ENCODE measurements at regions not wholly inside any gene's neighbourhood (a gene's known extent, or its start where the extent isn't known, plus 50 kb on each side); places are given as distances from the start of the nearest gene placed in this dataset.

DNA sequence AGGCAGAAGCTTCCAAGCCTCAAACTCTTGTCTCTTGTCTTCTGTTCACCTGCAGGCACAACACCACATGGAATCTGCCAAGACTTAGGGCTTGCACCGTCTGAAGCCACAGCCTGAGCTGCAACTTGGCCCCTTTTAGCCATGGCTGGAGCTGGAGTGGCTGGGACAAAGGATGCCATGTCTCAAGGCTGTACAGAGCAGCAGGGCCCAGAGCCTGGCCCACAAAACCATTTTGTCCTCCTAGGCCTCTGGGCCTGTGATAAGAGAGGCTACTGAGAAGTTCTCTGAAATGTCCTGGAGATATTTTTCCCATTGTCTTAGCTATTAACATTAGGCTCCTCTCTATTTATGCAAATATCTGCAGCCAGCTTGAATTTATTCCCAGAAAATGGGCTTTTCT is 330.8 kb downstream of the DTWD2 start:
- dilution Hi-C loops (cut with MboI; ENCODE audit: extremely low pct_ligation_motif_present, low sequenced_read_pairs), result no loop called here
- no peak for DNase-seq (ENCODE audit: low read depth, low spot score)
- Histone ChIP-seq H3K36me3 (ENCODE audit: control insufficient read depth in 2 of 2, extremely low read depth in 1 of 2, insufficient read depth in 2 of 2, low read length in 2 of 2) (no peaks in the 10 kb centered on the region), H3K9ac (ENCODE audit: control insufficient read depth, extremely low read depth, insufficient read depth, low read length) (no peak overlapping the region), H3K4me2 (ENCODE audit: control insufficient read depth, extremely low read depth, insufficient read depth, low read depth, low read length) (no peak overlapping the region), H3K4me1 (ENCODE audit: control insufficient read depth, extremely low read depth, insufficient read depth, low read length) (no peaks in the 10 kb centered on the region), H3K27me3 (ENCODE audit: control insufficient read depth, extremely low read depth, insufficient read depth, low read length) (no peaks in the 10 kb centered on the region), H3K4me3 (ENCODE audit: control insufficient read depth in 2 of 3, extremely low read depth in 1 of 3, insufficient read depth in 2 of 3, low read depth in 1 of 3, low read length in 3 of 3) (no peak overlapping the region), H3K27ac (ENCODE audit: control insufficient read depth, insufficient read depth, low read length) (no peak overlapping the region), H2AFZ (ENCODE audit: control insufficient read depth, low read length) (no peak overlapping the region), H3K79me2 (ENCODE audit: control insufficient read depth, insufficient read depth, low read length) (no peaks in the 10 kb centered on the region), H3K9me3 (ENCODE audit: control insufficient read depth, low read depth, low read length) (no peaks in the 10 kb centered on the region), H4K20me1 (ENCODE audit: control insufficient read depth, extremely low read depth, insufficient read depth, low read length) (no peaks in the 10 kb centered on the region), H3K9me1 (ENCODE audit: control insufficient read depth, extremely low read depth, insufficient read depth, low read length) (no peaks in the 10 kb centered on the region)
- FAIRE-seq, result no peak
- TF ChIP-seq EZH2 (IDR thresholded peaks at IDR 0.05; ENCODE audit: low read length) (no peak), CTCF (optimal IDR thresholded peaks at IDR 0.05 in 1 of 3, IDR thresholded peaks at IDR 0.05 in 1 of 3, conservative IDR thresholded peaks at IDR 0.05 in 1 of 3; ENCODE audit: extremely low read depth in 1 of 3, insufficient read depth in 2 of 3, low read length in 3 of 3) (no peak)

- Histone ChIP-seq H3K79me2 (ENCODE audit: control insufficient read depth, insufficient read depth, low read length) (no peaks in the 10 kb centered on the region), H3K9me1 (ENCODE audit: control insufficient read depth, extremely low read depth, insufficient read depth, low read length) (no peaks in the 10 kb centered on the region), H3K4me1 (ENCODE audit: control insufficient read depth, extremely low read depth, insufficient read depth, low read length) (no peaks in the 10 kb centered on the region), H3K4me2 (ENCODE audit: control insufficient read depth, extremely low read depth, insufficient read depth, low read depth, low read length) (no peak overlapping the region), H3K9ac (ENCODE audit: control insufficient read depth, extremely low read depth, insufficient read depth, low read length) (no peak overlapping the region), H3K36me3 (ENCODE audit: control insufficient read depth in 2 of 2, extremely low read depth in 1 of 2, insufficient read depth in 2 of 2, low read length in 2 of 2) (no peaks in the 10 kb centered on the region), H3K27me3 (ENCODE audit: control insufficient read depth, extremely low read depth, insufficient read depth, low read length) (no peaks in the 10 kb centered on the region), H3K27ac (ENCODE audit: control insufficient read depth, insufficient read depth, low read length) (no peak overlapping the region), H3K4me3 (ENCODE audit: control insufficient read depth in 2 of 3, extremely low read depth in 1 of 3, insufficient read depth in 2 of 3, low read depth in 1 of 3, low read length in 3 of 3) (no peak overlapping the region), H4K20me1 (ENCODE audit: control insufficient read depth, extremely low read depth, insufficient read depth, low read length) (no peaks in the 10 kb centered on the region), H3K9me3 (ENCODE audit: control insufficient read depth, low read depth, low read length) (no peaks in the 10 kb centered on the region), H2AFZ (ENCODE audit: control insufficient read depth, low read length) (no peak overlapping the region)
- no peak for FAIRE-seq
- TF ChIP-seq EZH2 (IDR thresholded peaks at IDR 0.05; ENCODE audit: low read length), result no peak
- TF ChIP-seq CTCF (optimal IDR thresholded peaks at IDR 0.05 in 1 of 3, IDR thresholded peaks at IDR 0.05 in 1 of 3, conservative IDR thresholded peaks at IDR 0.05 in 1 of 3; ENCODE audit: extremely low read depth in 1 of 3, insufficient read depth in 2 of 3, low read length in 3 of 3), result no peak
- dilution Hi-C loops (cut with MboI; ENCODE audit: extremely low pct_ligation_motif_present, low sequenced_read_pairs), result no loop called here
- no peak for DNase-seq (ENCODE audit: low read depth, low spot score)
These were observed 334.5 kb downstream of the DTWD2 start for GRCh38 chr5:118653872-118654271.

Measured in keratinocyte (primary cell).